ENCODE measurements at regions not wholly inside any gene's neighbourhood (a gene's known extent, or its start where the extent isn't known, plus 50 kb on each side); places are given as distances from the start of the nearest gene placed in this dataset.
"Not testable (repeated sequence)": the region's sequence is repeated elsewhere in the genome, so short reads cannot be mapped to it uniquely, and the experiment has no call there.

GRCh38 chr6:137625100-137625661 lies 131.0 kb upstream of the OLIG3 start:
- no peak overlapping the region for H3K4me3 ChIP-seq (ENCODE audit: low read depth, low read length)
- no peaks in the 10 kb centered on the region for H3K9me3 ChIP-seq (ENCODE audit: control insufficient read depth, insufficient read depth, low read length)
- no peak overlapping the region for H3K9ac ChIP-seq (ENCODE audit: low read depth, low read length)
- no peaks in the 10 kb centered on the region for H3K27me3 ChIP-seq (ENCODE audit: control insufficient read depth, insufficient read depth, low read length)
- H3K4me1 ChIP-seq (ENCODE audit: control insufficient read depth, insufficient read depth, low read length) = no peaks in the 10 kb centered on the region
- H3K36me3 ChIP-seq (ENCODE audit: control insufficient read depth, insufficient read depth, low read length) = no peaks in the 10 kb centered on the region

DNA sequence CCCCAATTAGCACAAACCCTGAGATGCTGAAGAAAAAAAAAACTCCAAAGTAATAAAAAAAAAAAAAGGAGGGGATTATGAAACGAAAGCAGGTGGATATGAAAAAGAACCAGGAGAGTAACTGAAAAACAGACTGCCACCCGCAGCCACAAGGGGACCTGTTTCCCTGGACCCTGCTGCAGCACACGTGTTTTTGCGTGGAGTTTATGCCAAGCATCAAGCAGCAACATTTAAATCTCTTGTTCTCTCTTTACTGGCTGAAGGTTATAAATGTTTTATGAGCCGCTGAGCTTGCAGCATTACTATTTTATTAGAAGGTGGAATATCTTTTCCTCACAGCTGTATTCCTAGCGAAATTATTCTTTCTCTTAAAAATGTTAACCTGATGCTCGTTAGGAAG lies 131.6 kb upstream of the OLIG3 start:
- no peak overlapping the region for H3K9ac ChIP-seq (ENCODE audit: low read depth, low read length)
- H3K4me1 ChIP-seq (ENCODE audit: control insufficient read depth, insufficient read depth, low read length) = no peaks in the 10 kb centered on the region
- no peak overlapping the region for H3K4me3 ChIP-seq (ENCODE audit: low read depth, low read length)
- no peaks in the 10 kb centered on the region for H3K36me3 ChIP-seq (ENCODE audit: control insufficient read depth, insufficient read depth, low read length)
- H3K27me3 ChIP-seq (ENCODE audit: control insufficient read depth, insufficient read depth, low read length) = no peaks in the 10 kb centered on the region
- H3K9me3 ChIP-seq (ENCODE audit: control insufficient read depth, insufficient read depth, low read length) = no peaks in the 10 kb centered on the region

DNA sequence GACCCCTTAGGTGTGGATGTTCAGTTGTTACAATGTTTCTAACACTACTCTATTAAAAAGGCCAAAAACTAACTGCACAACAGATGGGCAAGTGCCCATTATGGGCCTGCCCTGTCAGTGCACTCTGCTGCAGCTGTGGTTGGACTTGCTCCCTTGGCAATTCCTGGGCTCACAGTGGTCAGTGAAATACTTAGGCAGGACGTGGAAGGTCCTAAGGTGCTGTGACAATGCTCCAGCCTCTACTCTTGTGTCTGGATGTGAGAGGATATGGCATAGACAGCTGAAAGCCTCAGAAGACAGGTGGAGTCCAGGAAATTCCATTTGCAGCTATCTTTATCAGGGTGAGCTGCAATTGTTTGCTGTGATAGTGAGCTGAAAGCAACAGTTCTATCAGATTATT lies 136.5 kb upstream of the OLIG3 start:
- no peaks in the 10 kb centered on the region for H3K9me3 ChIP-seq (ENCODE audit: control insufficient read depth, insufficient read depth, low read length)
- H3K4me1 ChIP-seq (ENCODE audit: control insufficient read depth, insufficient read depth, low read length) = peaks cover 7% of the 10 kb centered on the region
- no peaks in the 10 kb centered on the region for H3K36me3 ChIP-seq (ENCODE audit: control insufficient read depth, insufficient read depth, low read length)
- H3K9ac ChIP-seq (ENCODE audit: low read depth, low read length) = no peak overlapping the region
- no peaks in the 10 kb centered on the region for H3K27me3 ChIP-seq (ENCODE audit: control insufficient read depth, insufficient read depth, low read length)
- H3K4me3 ChIP-seq (ENCODE audit: low read depth, low read length) = no peak overlapping the region

- no peak overlapping the region for H3K9ac ChIP-seq (ENCODE audit: low read depth, low read length)
- H3K9me3 ChIP-seq (ENCODE audit: control insufficient read depth, insufficient read depth, low read length) = no peaks in the 10 kb centered on the region
- peaks cover 7% of the 10 kb centered on the region for H3K4me1 ChIP-seq (ENCODE audit: control insufficient read depth, insufficient read depth, low read length)
- H3K27me3 ChIP-seq (ENCODE audit: control insufficient read depth, insufficient read depth, low read length) = no peaks in the 10 kb centered on the region
- H3K36me3 ChIP-seq (ENCODE audit: control insufficient read depth, insufficient read depth, low read length) = no peaks in the 10 kb centered on the region
- no peak overlapping the region for H3K4me3 ChIP-seq (ENCODE audit: low read depth, low read length)
Observed at GRCh38 chr6:137631323-137631722, 137.1 kb upstream of the OLIG3 start.

- H3K9ac ChIP-seq (ENCODE audit: low read depth, low read length); H3K27me3 ChIP-seq (ENCODE audit: control insufficient read depth, insufficient read depth, low read length); H3K36me3 ChIP-seq (ENCODE audit: control insufficient read depth, insufficient read depth, low read length); H3K4me1 ChIP-seq (ENCODE audit: control insufficient read depth, insufficient read depth, low read length); H3K4me3 ChIP-seq (ENCODE audit: low read depth, low read length); H3K9me3 ChIP-seq (ENCODE audit: control insufficient read depth, insufficient read depth, low read length): not testable (repeated sequence)
Observed at GRCh38 chr6:137634177-137634576, 140.0 kb upstream of the OLIG3 start.

GRCh38 chr6:137637121-137637520 lies 142.9 kb upstream of the OLIG3 start:
- no peaks in the 10 kb centered on the region for H3K4me1 ChIP-seq (ENCODE audit: control insufficient read depth, insufficient read depth, low read length)
- H3K36me3 ChIP-seq (ENCODE audit: control insufficient read depth, insufficient read depth, low read length) = no peaks in the 10 kb centered on the region
- H3K9ac ChIP-seq (ENCODE audit: low read depth, low read length) = no peak overlapping the region
- H3K27me3 ChIP-seq (ENCODE audit: control insufficient read depth, insufficient read depth, low read length) = no peaks in the 10 kb centered on the region
- H3K4me3 ChIP-seq (ENCODE audit: low read depth, low read length) = no peak overlapping the region
- no peaks in the 10 kb centered on the region for H3K9me3 ChIP-seq (ENCODE audit: control insufficient read depth, insufficient read depth, low read length)

DNA sequence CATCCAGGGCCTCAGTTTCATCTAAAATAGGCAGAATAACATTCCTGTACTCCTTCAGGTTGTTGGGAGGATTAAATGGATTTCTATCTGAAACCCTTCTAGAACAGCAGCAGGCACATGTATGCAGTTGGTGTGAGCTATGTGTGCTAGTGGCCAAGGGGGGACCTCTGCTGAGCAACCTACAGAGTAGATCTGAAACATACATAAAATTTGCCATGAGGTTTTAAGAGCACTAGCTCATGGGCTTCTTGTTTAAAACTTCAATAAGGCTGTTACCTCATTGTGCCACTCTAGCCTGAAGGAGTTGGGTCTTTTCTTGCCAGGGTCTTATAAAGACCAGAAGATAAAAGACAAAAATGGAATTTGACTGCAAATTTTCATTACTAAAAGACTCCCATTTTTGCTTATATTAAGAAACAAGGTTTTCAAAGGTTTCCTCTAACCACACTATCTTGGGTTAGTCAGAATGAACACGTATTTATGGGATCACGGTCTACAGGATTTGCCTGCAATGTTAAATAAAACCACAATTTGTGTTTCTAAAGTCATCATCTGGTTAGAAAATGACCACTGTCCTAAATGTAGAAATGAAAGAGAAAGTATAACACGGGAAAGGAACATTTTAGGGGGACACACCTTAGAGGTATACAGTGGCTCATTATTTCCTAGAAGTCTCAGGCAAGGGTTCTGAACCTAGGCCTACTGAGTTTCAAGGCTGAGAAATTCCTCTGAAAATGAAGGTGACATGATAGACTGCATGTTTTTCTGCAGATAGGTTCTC lies 144.9 kb upstream of the OLIG3 start:
- Histone ChIP-seq H3K9ac (ENCODE audit: low read depth, low read length) (no peak overlapping the region), H3K4me3 (ENCODE audit: low read depth, low read length) (no peak overlapping the region), H3K27me3 (ENCODE audit: control insufficient read depth, insufficient read depth, low read length) (no peaks in the 10 kb centered on the region), H3K9me3 (ENCODE audit: control insufficient read depth, insufficient read depth, low read length) (no peaks in the 10 kb centered on the region), H3K36me3 (ENCODE audit: control insufficient read depth, insufficient read depth, low read length) (no peaks in the 10 kb centered on the region), H3K4me1 (ENCODE audit: control insufficient read depth, insufficient read depth, low read length) (no peaks in the 10 kb centered on the region)

DNA sequence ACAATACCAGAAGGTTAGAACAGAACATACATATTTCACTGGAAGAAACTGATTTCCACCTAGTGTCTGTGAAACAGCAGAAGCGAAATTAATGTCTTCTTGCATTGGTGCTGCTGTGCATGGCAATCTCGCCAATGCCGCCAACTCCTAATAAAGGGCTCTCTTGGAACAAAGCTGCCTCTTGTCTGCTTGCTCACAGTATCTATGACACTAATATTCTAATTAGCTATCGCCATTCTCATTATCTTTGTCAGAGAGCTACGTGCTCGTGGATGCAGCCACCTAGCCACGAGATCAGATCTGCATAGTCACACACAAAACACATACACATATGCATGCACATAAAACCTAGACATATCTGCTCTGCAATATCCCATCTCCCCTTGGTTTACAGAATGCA lies 145.9 kb upstream of the OLIG3 start:
- H3K4me3 ChIP-seq (ENCODE audit: low read depth, low read length) = no peak overlapping the region
- no peaks in the 10 kb centered on the region for H3K4me1 ChIP-seq (ENCODE audit: control insufficient read depth, insufficient read depth, low read length)
- H3K9me3 ChIP-seq (ENCODE audit: control insufficient read depth, insufficient read depth, low read length) = no peaks in the 10 kb centered on the region
- no peaks in the 10 kb centered on the region for H3K27me3 ChIP-seq (ENCODE audit: control insufficient read depth, insufficient read depth, low read length)
- no peaks in the 10 kb centered on the region for H3K36me3 ChIP-seq (ENCODE audit: control insufficient read depth, insufficient read depth, low read length)
- no peak overlapping the region for H3K9ac ChIP-seq (ENCODE audit: low read depth, low read length)

DNA sequence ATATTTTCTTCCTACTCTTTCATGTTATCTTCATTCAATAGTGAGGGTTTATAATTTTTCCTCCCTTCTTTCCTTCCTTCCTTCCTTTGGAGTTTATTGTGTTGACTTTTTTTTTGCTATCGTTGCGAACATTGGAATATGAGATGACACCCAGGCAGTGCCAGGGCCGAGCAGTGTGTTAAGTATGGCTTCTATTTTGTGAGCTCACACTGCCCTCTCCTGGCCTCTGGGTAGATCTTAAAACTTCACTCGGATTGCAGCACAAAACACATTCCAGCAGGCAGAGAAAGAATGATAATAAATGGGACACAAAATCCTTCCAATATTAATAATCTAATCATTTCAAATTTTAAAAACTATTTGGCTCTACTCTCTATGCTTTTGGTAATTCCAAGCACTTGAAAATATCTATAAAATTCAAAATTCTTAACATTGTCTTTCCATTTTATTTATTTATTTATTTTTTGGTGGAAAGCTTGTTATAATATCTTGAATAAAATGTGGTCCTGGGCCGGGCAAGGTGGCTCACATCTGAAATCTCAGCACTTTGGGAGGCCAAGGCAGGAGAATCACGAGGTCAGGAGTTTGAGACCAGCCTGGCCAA lies 147.4 kb upstream of the OLIG3 start:
- H3K36me3 ChIP-seq (ENCODE audit: control insufficient read depth, insufficient read depth, low read length) = no peaks in the 10 kb centered on the region
- H3K4me1 ChIP-seq (ENCODE audit: control insufficient read depth, insufficient read depth, low read length) = no peaks in the 10 kb centered on the region
- H3K9me3 ChIP-seq (ENCODE audit: control insufficient read depth, insufficient read depth, low read length) = no peaks in the 10 kb centered on the region
- H3K27me3 ChIP-seq (ENCODE audit: control insufficient read depth, insufficient read depth, low read length) = no peaks in the 10 kb centered on the region
- no peak overlapping the region for H3K4me3 ChIP-seq (ENCODE audit: low read depth, low read length)
- H3K9ac ChIP-seq (ENCODE audit: low read depth, low read length) = no peak overlapping the region

DNA sequence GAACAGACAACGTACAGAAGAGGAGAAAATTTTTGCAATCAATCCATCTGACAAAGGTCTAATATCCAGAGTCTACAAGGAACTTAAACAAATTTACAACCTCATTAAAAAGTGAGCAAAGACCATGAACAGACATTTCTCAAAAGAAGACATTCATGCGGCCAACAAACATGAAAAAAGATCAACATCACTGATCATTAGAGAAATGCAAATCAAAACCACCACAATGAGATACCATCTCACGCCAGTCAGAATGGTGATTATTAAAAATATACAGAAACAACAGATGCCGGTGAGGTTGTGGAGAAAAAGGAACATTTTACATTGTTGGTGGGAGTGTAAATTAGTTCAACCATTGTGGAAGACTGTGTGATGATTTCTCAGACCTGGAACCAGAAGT lies 149.0 kb upstream of the OLIG3 start:
- not testable (repeated sequence) for H3K4me3 ChIP-seq (ENCODE audit: low read depth, low read length); H3K36me3 ChIP-seq (ENCODE audit: control insufficient read depth, insufficient read depth, low read length); H3K4me1 ChIP-seq (ENCODE audit: control insufficient read depth, insufficient read depth, low read length); H3K27me3 ChIP-seq (ENCODE audit: control insufficient read depth, insufficient read depth, low read length); H3K9me3 ChIP-seq (ENCODE audit: control insufficient read depth, insufficient read depth, low read length); H3K9ac ChIP-seq (ENCODE audit: low read depth, low read length)

- H3K9me3 ChIP-seq (ENCODE audit: control insufficient read depth, insufficient read depth, low read length); H3K4me3 ChIP-seq (ENCODE audit: low read depth, low read length); H3K4me1 ChIP-seq (ENCODE audit: control insufficient read depth, insufficient read depth, low read length); H3K36me3 ChIP-seq (ENCODE audit: control insufficient read depth, insufficient read depth, low read length); H3K27me3 ChIP-seq (ENCODE audit: control insufficient read depth, insufficient read depth, low read length); H3K9ac ChIP-seq (ENCODE audit: low read depth, low read length): not testable (repeated sequence)
Observed at GRCh38 chr6:137643644-137644043, 149.4 kb upstream of the OLIG3 start.

DNA sequence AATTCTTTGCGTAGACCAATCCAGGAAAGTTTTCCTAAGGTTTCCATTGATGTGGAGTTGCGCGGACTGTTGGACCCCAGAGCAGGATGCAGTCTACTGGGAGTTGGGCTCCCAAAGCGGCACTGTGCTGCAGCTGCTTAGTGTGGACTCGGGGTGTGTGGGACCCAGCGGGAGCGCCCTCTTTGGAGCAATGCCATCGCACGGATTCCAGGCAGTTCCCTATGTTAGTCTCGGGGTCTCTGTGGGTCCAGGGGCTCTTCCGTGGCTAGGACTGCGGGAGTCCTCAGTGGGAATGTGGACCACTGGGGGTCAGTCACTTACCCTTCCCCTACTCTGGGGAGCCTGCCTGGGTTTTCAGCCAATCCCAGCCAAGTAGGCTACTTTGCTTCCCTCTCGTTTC lies 151.7 kb upstream of the OLIG3 start:
- Histone ChIP-seq H3K27me3 (ENCODE audit: control insufficient read depth, insufficient read depth, low read length) (no peaks in the 10 kb centered on the region), H3K4me3 (ENCODE audit: low read depth, low read length) (no peak overlapping the region), H3K9ac (ENCODE audit: low read depth, low read length) (no peak overlapping the region), H3K4me1 (ENCODE audit: control insufficient read depth, insufficient read depth, low read length) (no peaks in the 10 kb centered on the region), H3K9me3 (ENCODE audit: control insufficient read depth, insufficient read depth, low read length) (no peaks in the 10 kb centered on the region), H3K36me3 (ENCODE audit: control insufficient read depth, insufficient read depth, low read length) (no peaks in the 10 kb centered on the region)

Data from iPS-15b (cell line).